Lung microvascular endothelial cell (primary cell): ENCODE measurements at regions not wholly inside any gene's neighbourhood (a gene's known extent, or its start where the extent isn't known, plus 50 kb on each side); places are given as distances from the start of the nearest gene placed in this dataset.
"Not testable (repeated sequence)": the region's sequence is repeated elsewhere in the genome, so short reads cannot be mapped to it uniquely, and the experiment has no call there.

Experiments
- DNase-seq, 2 donors: peaks; one replicate each; pipeline versions ENCODE4 v3.0.0 to v3.0.0-alpha.2; 2010; ENCODE audit warnings: low read depth in 2 of 2

- no peak for DNase-seq
Measured at GRCh38 chr12:131192951-131193350, 239.2 kb downstream of the ADGRD1 start.

- DNase-seq, result no peak
Measured at GRCh38 chr12:131194166-131194565, 240.5 kb downstream of the ADGRD1 start.

- no peak for DNase-seq
Measured at GRCh38 chr12:131195796-131196195, 242.1 kb downstream of the ADGRD1 start.

GRCh38 chr12:131196220-131196619 is 242.5 kb downstream of the ADGRD1 start:
- no peak for DNase-seq

- no peak for DNase-seq
Measured at GRCh38 chr12:131197490-131197889, 243.8 kb downstream of the ADGRD1 start.

GRCh38 chr12:131199221-131199620 is 245.5 kb downstream of the ADGRD1 start:
- no peak for DNase-seq

GRCh38 chr12:131201912-131202311 is 248.2 kb downstream of the ADGRD1 start:
- not testable (repeated sequence) for DNase-seq

GRCh38 chr12:131202592-131203378 is 249.1 kb downstream of the ADGRD1 start:
- no peak for DNase-seq

GRCh38 chr12:131203666-131204415 is 250.1 kb downstream of the ADGRD1 start:
- no peak for DNase-seq

GRCh38 chr12:131204416-131205274 is 250.9 kb downstream of the ADGRD1 start:
- DNase-seq, result no peak

- not testable (repeated sequence) for DNase-seq
Measured at GRCh38 chr12:131205275-131205933, 251.7 kb downstream of the ADGRD1 start.

- DNase-seq, result not testable (repeated sequence)
Measured at GRCh38 chr12:131206630-131207299, 253.1 kb downstream of the ADGRD1 start.

GRCh38 chr12:131207300-131207660 is 253.6 kb downstream of the ADGRD1 start:
- DNase-seq, result not testable (repeated sequence)

GRCh38 chr12:131207841-131208240 is 254.1 kb downstream of the ADGRD1 start:
- not testable (repeated sequence) for DNase-seq

- DNase-seq, result no peak
Measured at GRCh38 chr12:131208425-131208824, 254.7 kb downstream of the ADGRD1 start.

- DNase-seq, result no peak
Measured at GRCh38 chr12:131209082-131210070, 255.7 kb downstream of the ADGRD1 start.

- DNase-seq, result no peak
Measured at GRCh38 chr12:131210506-131211339, 257.0 kb downstream of the ADGRD1 start.

GRCh38 chr12:131211340-131211938 is 257.7 kb downstream of the ADGRD1 start:
- no peak for DNase-seq
